Uterus (tissue), 2 donors: ENCODE measurements at regions not wholly inside any gene's neighbourhood (a gene's known extent, or its start where the extent isn't known, plus 50 kb on each side); places are given as distances from the start of the nearest gene placed in this dataset.

ENCODE experiments used
- POLR2A ChIP-seq, 2 donors: fragments of 450-650 bp; IDR thresholded peaks; one replicate each; pipeline ENCODE4 v1.6.1; 2016; ENCODE audit warnings: antibody characterized with exemption in 2 of 2, mild to moderate bottlenecking in 1 of 2, moderate library complexity in 1 of 2
- TF ChIP-seq, protein P1 (sequence below), 4 experiments: fragments of 200-600 bp in 2 of 4; fragments of 450-650 bp in 2 of 4; sonication (generic) in 2 of 4; IDR thresholded peaks; one replicate each; pipeline ENCODE4 v1.5.1; 2016 to 2019; ENCODE audit warnings: antibody characterized with exemption in 4 of 4, mild to moderate bottlenecking in 2 of 4, moderate library complexity in 1 of 4

- TF ChIP-seq, protein P1, sequence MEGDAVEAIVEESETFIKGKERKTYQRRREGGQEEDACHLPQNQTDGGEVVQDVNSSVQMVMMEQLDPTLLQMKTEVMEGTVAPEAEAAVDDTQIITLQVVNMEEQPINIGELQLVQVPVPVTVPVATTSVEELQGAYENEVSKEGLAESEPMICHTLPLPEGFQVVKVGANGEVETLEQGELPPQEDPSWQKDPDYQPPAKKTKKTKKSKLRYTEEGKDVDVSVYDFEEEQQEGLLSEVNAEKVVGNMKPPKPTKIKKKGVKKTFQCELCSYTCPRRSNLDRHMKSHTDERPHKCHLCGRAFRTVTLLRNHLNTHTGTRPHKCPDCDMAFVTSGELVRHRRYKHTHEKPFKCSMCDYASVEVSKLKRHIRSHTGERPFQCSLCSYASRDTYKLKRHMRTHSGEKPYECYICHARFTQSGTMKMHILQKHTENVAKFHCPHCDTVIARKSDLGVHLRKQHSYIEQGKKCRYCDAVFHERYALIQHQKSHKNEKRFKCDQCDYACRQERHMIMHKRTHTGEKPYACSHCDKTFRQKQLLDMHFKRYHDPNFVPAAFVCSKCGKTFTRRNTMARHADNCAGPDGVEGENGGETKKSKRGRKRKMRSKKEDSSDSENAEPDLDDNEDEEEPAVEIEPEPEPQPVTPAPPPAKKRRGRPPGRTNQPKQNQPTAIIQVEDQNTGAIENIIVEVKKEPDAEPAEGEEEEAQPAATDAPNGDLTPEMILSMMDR (IDR thresholded peaks at IDR 0.05): no peak
- no peak for TF ChIP-seq POLR2A (IDR thresholded peaks at IDR 0.05)
These were observed 491.5 kb downstream of the IRX1 start for GRCh38 chr5:4087110-4087509.
